ENCODE measurements at regions not wholly inside any gene's neighbourhood (a gene's known extent, or its start where the extent isn't known, plus 50 kb on each side); places are given as distances from the start of the nearest gene placed in this dataset.

GRCh38 chr17:53191878-53192277 is 630.8 kb upstream of the KIF2B start:
- TF ChIP-seq ZBTB7A (IDR thresholded peaks at IDR 0.05; ENCODE audit: low read depth) (no peak), TAF1 (IDR thresholded peaks at IDR 0.05; ENCODE audit: low read depth) (no peak), USF1 (IDR thresholded peaks at IDR 0.05) (no peak), FOXM1 (IDR thresholded peaks at IDR 0.05; ENCODE audit: borderline replicate concordance, low read depth) (no peak), CEBPB (IDR thresholded peaks at IDR 0.05) (no peak), NFIC (IDR thresholded peaks at IDR 0.05) (no peak), EP300 (IDR thresholded peaks at IDR 0.05; ENCODE audit: borderline replicate concordance) (no peak), TCF12 (IDR thresholded peaks at IDR 0.05; ENCODE audit: low read depth) (no peak)

- TF ChIP-seq CEBPB (IDR thresholded peaks at IDR 0.05) (no peak), EGR1 (IDR thresholded peaks at IDR 0.05) (no peak), FOXM1 (IDR thresholded peaks at IDR 0.05; ENCODE audit: borderline replicate concordance, low read depth) (no peak)
Measured at GRCh38 chr17:53186001-53186400, 636.7 kb upstream of the KIF2B start.

GRCh38 chr17:53176629-53177028 is 646.1 kb upstream of the KIF2B start:
- no peak for TF ChIP-seq YY1 (IDR thresholded peaks at IDR 0.05; ENCODE audit: low read depth)
- TF ChIP-seq TEAD4 (IDR thresholded peaks at IDR 0.05), result no peak
- TF ChIP-seq CEBPB (IDR thresholded peaks at IDR 0.05), result no peak
- no peak for TF ChIP-seq FOXM1 (IDR thresholded peaks at IDR 0.05; ENCODE audit: borderline replicate concordance, low read depth)
- no peak for TF ChIP-seq REST (IDR thresholded peaks at IDR 0.05; ENCODE audit: low read depth)
- no peak for TF ChIP-seq TAF1 (IDR thresholded peaks at IDR 0.05; ENCODE audit: low read depth)
- TF ChIP-seq ZBTB7A (IDR thresholded peaks at IDR 0.05; ENCODE audit: low read depth), result no peak
- TF ChIP-seq EP300 (IDR thresholded peaks at IDR 0.05; ENCODE audit: borderline replicate concordance), result no peak
- TF ChIP-seq TCF12 (IDR thresholded peaks at IDR 0.05; ENCODE audit: low read depth), result no peak
- no peak for TF ChIP-seq CREB1 (IDR thresholded peaks at IDR 0.05; ENCODE audit: low read depth)
- TF ChIP-seq NFIC (IDR thresholded peaks at IDR 0.05), result no peak

GRCh38 chr17:53168413-53168812 is 654.3 kb upstream of the KIF2B start:
- no peak for TF ChIP-seq USF1 (IDR thresholded peaks at IDR 0.05)
- no peak for TF ChIP-seq NFIC (IDR thresholded peaks at IDR 0.05)
- TF ChIP-seq ZBTB7A (IDR thresholded peaks at IDR 0.05; ENCODE audit: low read depth), result no peak
- no peak for TF ChIP-seq TCF12 (IDR thresholded peaks at IDR 0.05; ENCODE audit: low read depth)

- TF ChIP-seq REST (IDR thresholded peaks at IDR 0.05; ENCODE audit: low read depth) (no peak), EGR1 (IDR thresholded peaks at IDR 0.05) (no peak), FOXM1 (IDR thresholded peaks at IDR 0.05; ENCODE audit: borderline replicate concordance, low read depth) (no peak), CREB1 (IDR thresholded peaks at IDR 0.05; ENCODE audit: low read depth) (no peak), ZBTB7A (IDR thresholded peaks at IDR 0.05; ENCODE audit: low read depth) (no peak), YY1 (IDR thresholded peaks at IDR 0.05; ENCODE audit: low read depth) (no peak), USF1 (IDR thresholded peaks at IDR 0.05) (no peak), CEBPB (IDR thresholded peaks at IDR 0.05) (no peak), NFIC (IDR thresholded peaks at IDR 0.05) (no peak), TAF1 (IDR thresholded peaks at IDR 0.05; ENCODE audit: low read depth) (no peak)
Measured at GRCh38 chr17:53166731-53167130, 656.0 kb upstream of the KIF2B start.

GRCh38 chr17:53150101-53150698 is 672.5 kb upstream of the KIF2B start:
- TF ChIP-seq CEBPB (IDR thresholded peaks at IDR 0.05) (no peak), YY1 (IDR thresholded peaks at IDR 0.05; ENCODE audit: low read depth) (no peak), NFIC (IDR thresholded peaks at IDR 0.05) (no peak), CREB1 (IDR thresholded peaks at IDR 0.05; ENCODE audit: low read depth) (no peak), TAF1 (IDR thresholded peaks at IDR 0.05; ENCODE audit: low read depth) (no peak), TCF12 (IDR thresholded peaks at IDR 0.05; ENCODE audit: low read depth) (no peak), EP300 (IDR thresholded peaks at IDR 0.05; ENCODE audit: borderline replicate concordance) (no peak), TEAD4 (IDR thresholded peaks at IDR 0.05) (no peak), REST (IDR thresholded peaks at IDR 0.05; ENCODE audit: low read depth) (no peak), RAD21 (IDR thresholded peaks at IDR 0.05; ENCODE audit: low read depth) (no peak), EGR1 (IDR thresholded peaks at IDR 0.05) (no peak), FOXM1 (IDR thresholded peaks at IDR 0.05; ENCODE audit: borderline replicate concordance, low read depth) (no peak), MAX (IDR thresholded peaks at IDR 0.05) (no peak), ZBTB7A (IDR thresholded peaks at IDR 0.05; ENCODE audit: low read depth) (no peak)

All from Ishikawa (cell line).